Adrenal gland (tissue), 5 donors: ENCODE measurements at regions not wholly inside any gene's neighbourhood (a gene's known extent, or its start where the extent isn't known, plus 50 kb on each side); places are given as distances from the start of the nearest gene placed in this dataset.

ENCODE experiments used
- POLR2A ChIP-seq, 2 donors: fragments of 450-650 bp; IDR thresholded peaks; one replicate each; pipeline ENCODE4 v1.6.1; 2017; ENCODE audit warnings: antibody characterized with exemption in 2 of 2, mild to moderate bottlenecking in 2 of 2, moderate library complexity in 1 of 2
- TF ChIP-seq, protein P1 (sequence below), 6 experiments: fragments of 450-650 bp in 4 of 6; fragments of 200-600 bp in 2 of 6; sonication (generic) in 1 of 6; IDR thresholded peaks; 1 replicate in 5 of 6; 2 replicates in 1 of 6; pipeline versions ENCODE4 v1.5.1 to v1.8.0; 2016 to 2021; ENCODE audit warnings: antibody characterized with exemption in 6 of 6, mild to moderate bottlenecking in 2 of 6, moderate library complexity in 1 of 6
- donor health status: DM: no; HTN: no; CAD: no.

DNA sequence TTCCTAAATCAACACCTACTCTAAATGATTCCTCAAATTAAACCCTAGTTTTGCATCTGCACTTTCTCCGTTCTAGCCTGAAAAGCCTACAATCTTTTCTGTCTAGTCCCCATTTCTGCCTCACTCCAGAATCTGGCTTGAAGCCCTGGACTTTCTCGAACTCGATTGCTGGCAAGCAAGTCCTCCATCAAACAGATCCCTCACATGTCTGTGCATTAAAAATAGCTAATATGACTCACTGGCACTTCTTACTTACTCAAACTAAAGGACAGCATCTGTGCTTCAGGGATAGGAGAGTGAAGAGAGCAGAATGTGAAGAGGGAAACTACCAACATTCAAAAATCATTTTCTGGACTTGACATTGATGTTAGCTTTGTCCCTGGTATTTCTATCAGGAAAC is 51.8 kb upstream of the CXADR start:
- TF ChIP-seq POLR2A (IDR thresholded peaks at IDR 0.05), result peak in 1 of 2 donors; percentile 12
- TF ChIP-seq, protein P1, sequence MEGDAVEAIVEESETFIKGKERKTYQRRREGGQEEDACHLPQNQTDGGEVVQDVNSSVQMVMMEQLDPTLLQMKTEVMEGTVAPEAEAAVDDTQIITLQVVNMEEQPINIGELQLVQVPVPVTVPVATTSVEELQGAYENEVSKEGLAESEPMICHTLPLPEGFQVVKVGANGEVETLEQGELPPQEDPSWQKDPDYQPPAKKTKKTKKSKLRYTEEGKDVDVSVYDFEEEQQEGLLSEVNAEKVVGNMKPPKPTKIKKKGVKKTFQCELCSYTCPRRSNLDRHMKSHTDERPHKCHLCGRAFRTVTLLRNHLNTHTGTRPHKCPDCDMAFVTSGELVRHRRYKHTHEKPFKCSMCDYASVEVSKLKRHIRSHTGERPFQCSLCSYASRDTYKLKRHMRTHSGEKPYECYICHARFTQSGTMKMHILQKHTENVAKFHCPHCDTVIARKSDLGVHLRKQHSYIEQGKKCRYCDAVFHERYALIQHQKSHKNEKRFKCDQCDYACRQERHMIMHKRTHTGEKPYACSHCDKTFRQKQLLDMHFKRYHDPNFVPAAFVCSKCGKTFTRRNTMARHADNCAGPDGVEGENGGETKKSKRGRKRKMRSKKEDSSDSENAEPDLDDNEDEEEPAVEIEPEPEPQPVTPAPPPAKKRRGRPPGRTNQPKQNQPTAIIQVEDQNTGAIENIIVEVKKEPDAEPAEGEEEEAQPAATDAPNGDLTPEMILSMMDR (IDR thresholded peaks at IDR 0.05), result no peak
